IgD-negative memory B cell (primary cell): ENCODE measurements at regions not wholly inside any gene's neighbourhood (a gene's known extent, or its start where the extent isn't known, plus 50 kb on each side); places are given as distances from the start of the nearest gene placed in this dataset.

Experiments used
- H3K27ac Mint-ChIP-seq, 3 donors: one replicate each; pipeline ENCODE4 v1.8.0; 2020 to 2022; ENCODE audit warnings: mild to moderate bottlenecking in 3 of 3, mixed read lengths in 3 of 3, moderate library complexity in 1 of 3
- H3K27me3 Mint-ChIP-seq: one replicate; pipeline ENCODE4 v1.8.0; 2021; ENCODE audit warnings: mixed read lengths
- H3K36me3 Mint-ChIP-seq: one replicate; pipeline ENCODE4 v1.8.0; 2020; ENCODE audit warnings: mild to moderate bottlenecking, mixed read lengths
- H3K4me1 Mint-ChIP-seq, 3 donors: one replicate each; pipeline ENCODE4 v1.8.0; 2020 to 2022; ENCODE audit warnings: mixed read lengths in 3 of 3, mild to moderate bottlenecking in 1 of 3
- H3K4me3 Mint-ChIP-seq, 4 donors: one replicate each; pipeline ENCODE4 v1.8.0; 2020 to 2022; ENCODE audit warnings: mild to moderate bottlenecking in 4 of 4, mixed read lengths in 4 of 4, moderate library complexity in 3 of 4
- H3K9me3 Mint-ChIP-seq, 3 donors: one replicate each; pipeline ENCODE4 v1.8.0; 2020 to 2021; ENCODE audit warnings: mixed read lengths in 3 of 3, mild to moderate bottlenecking in 1 of 3

DNA sequence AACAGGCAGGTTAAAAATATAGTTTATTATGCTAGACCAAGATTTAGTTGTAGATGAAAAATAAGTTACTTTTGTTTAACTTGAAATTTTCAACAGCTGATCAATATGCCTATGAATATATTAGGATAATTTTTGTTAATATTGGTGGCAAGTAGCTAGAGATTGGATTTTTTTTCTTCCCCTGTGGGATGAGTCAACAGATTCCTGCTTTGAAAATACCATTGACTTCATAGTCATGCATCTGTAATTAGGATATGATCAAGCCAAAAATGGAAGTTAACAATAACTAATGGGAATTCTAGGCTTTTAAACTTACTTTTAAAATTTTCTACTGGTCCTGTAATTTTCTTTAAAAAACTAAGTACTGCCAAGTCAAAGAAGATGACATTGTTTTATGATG is 211.7 kb downstream of the ZIC1 start:
- Mint-ChIP-seq H3K4me3 (no peak overlapping the region), H3K4me1 (no peaks in the 10 kb centered on the region)

DNA sequence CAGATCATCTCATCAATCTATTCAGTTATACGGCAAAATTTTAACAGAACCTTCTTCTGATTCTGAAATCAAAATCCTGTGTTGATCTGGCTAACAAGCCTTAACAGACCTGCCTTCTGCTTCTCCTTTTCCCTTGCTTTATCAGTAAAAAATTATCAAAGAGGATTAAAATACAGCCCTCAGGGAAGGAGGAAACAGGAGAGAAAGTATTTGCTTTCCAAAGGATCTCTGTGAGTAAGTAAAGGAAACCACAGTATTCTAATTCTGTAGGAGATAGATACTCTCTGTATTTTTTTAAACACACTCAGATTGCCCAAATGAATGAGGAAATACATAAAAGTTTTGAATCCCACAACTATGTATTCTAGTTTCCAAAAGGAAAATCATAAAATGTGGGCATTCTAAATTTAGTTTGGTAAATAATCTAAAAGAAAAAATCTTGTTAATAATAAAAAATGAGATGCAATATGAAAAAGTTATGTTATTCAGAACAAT is 221.8 kb downstream of the ZIC1 start:
- Mint-ChIP-seq H3K36me3 (no peaks in the 10 kb centered on the region), H3K27ac (no peak overlapping the region), H3K4me1 (no peaks in the 10 kb centered on the region), H3K27me3 (no peaks in the 10 kb centered on the region), H3K9me3 (peaks cover 0 to 9% (median 2%) of the 10 kb centered on the region in 3 donors), H3K4me3 (no peak overlapping the region)

More for the DNA sequence above, 211.7 kb downstream of the ZIC1 start:
- Mint-ChIP-seq H3K36me3 (peaks cover 1% of the 10 kb centered on the region), H3K27ac (no peak overlapping the region), H3K9me3 (peaks cover 3 to 6% (median 4%) of the 10 kb centered on the region in 3 donors), H3K27me3 (no peaks in the 10 kb centered on the region)

DNA sequence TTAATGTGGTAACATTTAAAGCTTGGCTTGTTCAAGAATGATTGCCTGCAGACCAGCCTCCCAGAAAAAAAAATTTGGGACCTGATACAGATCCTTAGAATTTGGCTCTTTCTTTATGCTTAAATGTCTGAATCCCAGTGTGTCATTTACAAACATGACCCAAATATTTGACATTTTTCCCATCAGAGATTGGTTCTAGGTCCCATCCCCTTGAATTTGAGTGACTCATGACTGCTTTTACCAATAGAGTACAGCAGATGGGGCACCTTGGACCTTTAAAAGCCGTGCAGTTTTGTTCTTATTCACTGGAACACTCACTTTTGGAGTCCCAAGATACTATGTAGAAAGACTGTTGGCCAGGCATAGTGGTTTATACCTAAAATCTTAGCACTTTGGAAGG is 231.6 kb downstream of the ZIC1 start:
- H3K4me3 Mint-ChIP-seq: no peak overlapping the region
- no peak overlapping the region for H3K27ac Mint-ChIP-seq
- no peaks in the 10 kb centered on the region for H3K27me3 Mint-ChIP-seq
- H3K9me3 Mint-ChIP-seq: peaks cover 3 to 10% (median 4%) of the 10 kb centered on the region in 3 donors
- H3K4me1 Mint-ChIP-seq: no peaks in the 10 kb centered on the region
- no peaks in the 10 kb centered on the region for H3K36me3 Mint-ChIP-seq

DNA sequence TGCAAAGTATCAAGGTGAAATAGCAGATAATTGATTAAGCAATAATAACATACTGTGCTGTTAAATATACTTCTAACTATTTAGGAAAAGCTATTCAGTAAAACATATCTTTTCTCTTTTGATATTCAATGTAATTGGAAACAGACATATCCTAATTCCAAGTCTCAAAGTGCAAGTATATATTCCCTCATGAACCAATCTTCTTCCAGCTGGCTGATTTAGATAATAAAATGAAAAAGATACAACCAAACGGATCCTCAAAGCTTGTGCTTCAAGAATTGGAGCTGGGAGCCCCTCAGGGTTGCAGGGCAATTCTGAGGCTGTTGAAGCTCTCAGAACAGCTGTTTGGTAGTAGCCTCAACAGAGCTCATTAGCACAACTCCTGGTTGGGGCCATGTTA is 236.6 kb downstream of the ZIC1 start:
- Mint-ChIP-seq H3K9me3 (peaks cover 0 to 11% (median 1%) of the 10 kb centered on the region in 3 donors), H3K27me3 (no peaks in the 10 kb centered on the region), H3K36me3 (no peaks in the 10 kb centered on the region), H3K4me1 (no peaks in the 10 kb centered on the region), H3K27ac (peak overlapping the region in 1 of 3 donors; percentile 21), H3K4me3 (no peak overlapping the region)

DNA sequence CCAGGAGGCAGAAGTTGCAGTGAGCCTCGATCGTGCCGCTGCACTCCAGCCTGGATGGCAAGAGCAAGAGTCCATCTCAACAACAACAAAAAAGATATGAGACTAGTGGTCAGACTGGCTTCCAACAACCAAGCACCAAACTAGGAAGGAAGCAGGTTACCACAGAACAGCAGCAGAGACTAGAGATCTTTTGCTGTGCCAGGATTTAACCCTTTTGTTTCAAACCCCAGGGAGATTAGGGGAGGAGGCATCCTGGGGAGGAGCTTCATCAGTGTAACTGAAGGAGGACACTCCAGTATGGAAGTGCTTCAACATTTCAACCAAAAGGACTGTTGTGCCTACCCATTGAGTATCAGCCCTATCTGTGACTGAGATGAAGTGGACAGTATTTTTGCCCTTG is 240.3 kb downstream of the ZIC1 start:
- H3K27ac Mint-ChIP-seq: no peak overlapping the region
- H3K4me3 Mint-ChIP-seq: no peak overlapping the region
- H3K27me3 Mint-ChIP-seq: no peaks in the 10 kb centered on the region
- peaks cover 0 to 11% (median 5%) of the 10 kb centered on the region in 3 donors for H3K9me3 Mint-ChIP-seq
- H3K4me1 Mint-ChIP-seq: no peaks in the 10 kb centered on the region
- no peaks in the 10 kb centered on the region for H3K36me3 Mint-ChIP-seq

DNA sequence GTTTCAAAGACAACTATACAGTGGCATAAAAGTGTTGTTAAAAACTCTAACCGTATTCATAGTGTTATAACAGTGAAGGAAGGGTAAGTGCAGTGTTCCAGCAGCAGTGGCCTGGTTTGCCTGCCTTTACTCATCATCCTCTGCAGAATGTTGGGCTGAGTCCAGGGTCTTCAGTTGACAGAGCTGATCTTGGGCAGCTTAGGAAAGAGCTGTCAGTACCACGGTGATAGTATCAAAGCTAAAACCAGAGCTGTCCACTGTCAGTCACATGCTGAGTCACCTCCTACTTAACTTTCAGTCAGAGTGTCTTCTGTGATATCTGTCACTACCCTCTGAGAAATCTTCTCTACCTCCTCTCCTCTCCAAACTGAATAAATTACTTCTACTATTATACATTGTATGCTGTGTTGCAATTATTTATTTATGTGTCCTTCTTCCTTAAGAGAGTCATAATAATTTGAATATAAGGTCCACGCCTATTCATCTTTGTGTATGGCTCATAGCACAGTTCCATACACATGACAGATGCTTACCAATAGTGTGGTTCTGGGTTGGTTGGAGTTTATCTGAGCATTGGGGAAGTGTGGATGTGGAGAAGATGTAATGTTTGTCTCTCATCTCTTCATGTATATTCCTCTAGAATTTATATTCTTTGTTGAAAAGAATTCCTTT is 242.1 kb downstream of the ZIC1 start:
- Mint-ChIP-seq H3K27me3 (no peaks in the 10 kb centered on the region), H3K27ac (no peak overlapping the region), H3K4me1 (no peaks in the 10 kb centered on the region), H3K4me3 (no peak overlapping the region), H3K36me3 (no peaks in the 10 kb centered on the region), H3K9me3 (peaks cover 0 to 9% (median 5%) of the 10 kb centered on the region in 3 donors)

DNA sequence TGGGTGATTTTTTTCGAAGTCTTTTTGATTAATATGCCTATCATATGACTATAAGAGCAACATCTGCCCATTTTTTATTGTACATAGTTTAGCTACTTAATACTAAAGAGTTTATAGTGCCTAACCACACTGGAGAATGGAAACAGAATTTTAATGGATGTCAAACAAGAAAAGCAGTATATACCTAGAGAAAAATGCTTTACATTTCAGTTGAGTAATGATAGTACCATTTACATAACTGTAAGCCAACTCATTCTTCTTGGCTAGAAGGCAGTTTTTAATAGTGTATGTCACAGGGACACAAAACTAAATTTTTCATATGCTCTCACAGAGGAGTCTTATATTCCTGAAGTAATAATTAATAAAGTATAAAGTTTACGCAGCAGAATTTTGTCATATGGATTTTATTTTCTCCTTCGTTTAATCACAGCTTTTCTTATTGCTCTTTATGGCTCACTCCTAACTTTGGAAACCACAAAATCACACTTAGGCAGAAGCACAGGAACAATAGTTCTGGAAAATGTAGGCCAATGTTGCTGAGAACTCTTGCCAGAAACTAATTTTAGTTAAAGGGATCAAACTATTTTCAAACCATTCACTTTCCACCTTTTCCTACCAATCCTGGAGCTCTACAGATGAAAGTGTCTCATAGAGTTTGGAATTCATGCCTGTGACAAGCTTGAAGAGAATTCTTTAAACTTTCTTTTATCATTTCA is 243.6 kb downstream of the ZIC1 start:
- H3K36me3 Mint-ChIP-seq: no peaks in the 10 kb centered on the region
- no peaks in the 10 kb centered on the region for H3K4me1 Mint-ChIP-seq
- H3K4me3 Mint-ChIP-seq: no peak overlapping the region
- H3K9me3 Mint-ChIP-seq: peaks cover 0 to 7% (median 5%) of the 10 kb centered on the region in 3 donors
- no peak overlapping the region for H3K27ac Mint-ChIP-seq
- no peaks in the 10 kb centered on the region for H3K27me3 Mint-ChIP-seq

DNA sequence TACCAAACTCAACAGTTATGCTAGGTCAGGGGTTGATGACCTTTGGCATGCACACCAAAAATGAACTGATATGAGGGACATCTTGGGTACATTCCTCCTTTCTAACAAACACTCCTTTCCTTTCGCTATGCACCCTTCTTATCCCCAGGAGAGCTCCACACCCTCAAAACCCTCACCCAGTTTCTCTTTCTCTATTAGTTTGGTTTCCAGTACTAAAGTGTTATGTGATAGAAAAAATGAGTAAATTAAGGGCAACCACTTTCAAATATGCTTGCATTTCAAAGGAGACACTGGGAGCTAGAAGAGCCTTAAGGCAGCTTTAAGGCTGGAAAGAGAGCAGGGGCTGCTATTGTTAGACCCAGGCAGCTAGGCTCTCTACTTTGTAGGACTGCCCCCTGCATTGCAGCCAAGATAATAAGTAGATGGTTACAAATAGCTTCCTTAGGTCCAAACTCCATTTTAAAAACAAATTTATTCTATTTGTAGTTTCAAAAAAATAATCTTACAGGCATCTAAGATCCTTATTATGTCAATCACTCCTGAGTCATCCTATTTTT is 244.3 kb downstream of the ZIC1 start:
- peaks cover 0 to 5% (median under 1%) of the 10 kb centered on the region in 3 donors for H3K9me3 Mint-ChIP-seq
- no peak overlapping the region for H3K27ac Mint-ChIP-seq
- H3K36me3 Mint-ChIP-seq: no peaks in the 10 kb centered on the region
- H3K4me1 Mint-ChIP-seq: no peaks in the 10 kb centered on the region
- no peaks in the 10 kb centered on the region for H3K27me3 Mint-ChIP-seq
- H3K4me3 Mint-ChIP-seq: no peak overlapping the region

DNA sequence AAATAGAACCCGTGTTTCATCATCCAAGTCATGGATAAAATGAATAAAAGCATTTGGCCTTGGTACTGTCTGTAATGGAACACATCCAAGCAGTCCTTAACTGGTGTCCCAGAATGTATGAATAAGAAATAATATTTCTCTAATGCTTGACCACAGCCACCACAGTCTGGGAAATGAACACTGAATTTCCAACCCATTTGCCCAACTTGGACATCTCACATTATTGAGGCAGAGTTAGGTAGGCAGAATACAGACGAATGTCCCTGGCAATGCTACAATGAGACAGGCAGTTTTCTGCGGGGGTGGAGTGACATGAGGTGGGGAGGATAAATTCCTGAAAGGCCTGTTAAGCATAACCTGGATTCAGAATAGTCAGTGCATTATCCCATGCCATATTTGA is 245.7 kb downstream of the ZIC1 start:
- Mint-ChIP-seq H3K27me3 (no peaks in the 10 kb centered on the region), H3K27ac (no peak overlapping the region), H3K9me3 (peaks cover 0 to 5% (median 3%) of the 10 kb centered on the region in 3 donors), H3K4me1 (no peaks in the 10 kb centered on the region), H3K36me3 (no peaks in the 10 kb centered on the region), H3K4me3 (no peak overlapping the region)

DNA sequence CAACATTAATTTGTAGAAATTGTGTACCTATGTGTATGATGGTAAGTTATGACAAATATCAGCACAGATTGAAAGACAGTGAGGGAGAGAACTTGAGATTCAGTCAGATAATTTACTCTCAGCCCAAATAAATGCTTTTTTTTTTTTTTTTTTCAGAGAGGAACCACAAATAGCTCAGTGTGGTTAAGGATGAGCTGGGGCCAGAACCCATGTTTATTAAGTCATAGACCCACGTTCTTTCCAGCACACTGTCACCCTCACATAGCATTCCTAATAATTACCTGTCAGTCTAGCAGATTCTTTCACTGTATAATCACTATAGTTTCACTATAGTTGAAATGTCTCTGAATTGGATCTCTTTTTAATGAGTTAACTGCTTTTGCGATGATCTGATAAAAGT is 246.1 kb downstream of the ZIC1 start:
- peaks cover 0 to 5% (median 3%) of the 10 kb centered on the region in 3 donors for H3K9me3 Mint-ChIP-seq
- H3K4me3 Mint-ChIP-seq: no peak overlapping the region
- H3K27ac Mint-ChIP-seq: no peak overlapping the region
- no peaks in the 10 kb centered on the region for H3K27me3 Mint-ChIP-seq
- no peaks in the 10 kb centered on the region for H3K4me1 Mint-ChIP-seq
- no peaks in the 10 kb centered on the region for H3K36me3 Mint-ChIP-seq

DNA sequence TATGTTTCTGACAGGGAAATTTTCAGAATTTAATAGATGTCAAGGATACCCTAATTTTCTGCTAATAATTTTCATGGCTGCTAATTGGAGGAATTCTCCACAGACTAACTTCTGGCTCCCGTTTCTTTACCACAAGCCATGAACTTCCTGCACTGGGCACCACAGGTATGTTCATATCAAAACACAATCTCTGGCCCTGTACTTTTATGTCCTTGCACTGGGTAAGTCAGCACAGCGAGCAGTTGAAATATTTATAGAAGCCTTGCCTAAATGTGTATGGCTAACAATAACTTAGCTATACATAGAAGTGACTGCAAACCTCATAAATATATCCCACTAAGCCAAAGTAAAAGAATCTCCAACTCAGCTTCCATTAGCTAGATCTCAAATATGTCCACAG is 246.9 kb downstream of the ZIC1 start:
- H3K4me1 Mint-ChIP-seq: no peaks in the 10 kb centered on the region
- H3K27me3 Mint-ChIP-seq: no peaks in the 10 kb centered on the region
- no peak overlapping the region for H3K4me3 Mint-ChIP-seq
- H3K27ac Mint-ChIP-seq: no peak overlapping the region
- peaks cover 0 to 5% (median 3%) of the 10 kb centered on the region in 3 donors for H3K9me3 Mint-ChIP-seq
- no peaks in the 10 kb centered on the region for H3K36me3 Mint-ChIP-seq

DNA sequence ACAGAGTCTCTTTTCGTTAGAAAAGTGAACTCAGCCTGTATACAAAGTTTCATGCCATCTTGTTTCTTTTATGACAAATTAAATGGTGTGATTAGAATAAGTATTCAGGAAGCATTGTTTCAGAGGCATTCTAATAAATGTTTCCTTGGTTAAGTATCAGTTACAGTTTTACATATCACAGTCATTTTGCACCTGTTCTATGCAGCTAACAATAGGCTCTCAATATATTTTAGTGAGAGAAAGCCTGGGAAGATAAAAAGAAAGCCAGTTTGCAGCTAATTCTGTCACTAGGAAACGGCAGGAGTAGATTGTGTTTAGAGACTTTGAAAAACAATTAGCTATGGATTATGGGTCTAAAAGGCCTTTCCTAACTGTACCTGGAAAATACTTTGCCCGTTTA is 252.8 kb downstream of the ZIC1 start:
- H3K27me3 Mint-ChIP-seq: no peaks in the 10 kb centered on the region
- H3K9me3 Mint-ChIP-seq: peaks cover 0 to 8% (median 0%) of the 10 kb centered on the region in 3 donors
- H3K36me3 Mint-ChIP-seq: no peaks in the 10 kb centered on the region
- no peak overlapping the region for H3K27ac Mint-ChIP-seq
- H3K4me1 Mint-ChIP-seq: no peaks in the 10 kb centered on the region
- no peak overlapping the region for H3K4me3 Mint-ChIP-seq

DNA sequence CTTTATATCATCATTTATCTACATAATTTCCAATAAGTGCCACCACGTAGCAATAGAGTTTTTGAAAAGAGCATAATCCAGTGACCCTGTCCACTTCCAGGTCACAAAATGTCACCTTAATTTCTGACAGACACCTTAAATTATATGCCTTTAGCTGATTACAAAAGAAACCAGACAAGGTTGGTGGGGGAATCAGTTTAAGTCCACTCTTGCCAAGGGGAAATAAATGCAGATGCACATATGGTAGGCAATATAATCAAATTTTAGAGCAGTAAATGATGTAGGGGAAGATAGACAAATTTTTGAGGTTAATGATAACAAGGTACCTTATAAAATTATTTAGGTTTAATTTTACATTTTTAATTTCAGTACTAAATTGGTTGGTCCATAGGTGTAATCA is 253.5 kb downstream of the ZIC1 start:
- H3K27me3 Mint-ChIP-seq: no peaks in the 10 kb centered on the region
- no peak overlapping the region for H3K27ac Mint-ChIP-seq
- H3K4me1 Mint-ChIP-seq: no peaks in the 10 kb centered on the region
- H3K4me3 Mint-ChIP-seq: no peak overlapping the region
- H3K9me3 Mint-ChIP-seq: peaks cover 0 to 8% (median 0%) of the 10 kb centered on the region in 3 donors
- no peaks in the 10 kb centered on the region for H3K36me3 Mint-ChIP-seq

DNA sequence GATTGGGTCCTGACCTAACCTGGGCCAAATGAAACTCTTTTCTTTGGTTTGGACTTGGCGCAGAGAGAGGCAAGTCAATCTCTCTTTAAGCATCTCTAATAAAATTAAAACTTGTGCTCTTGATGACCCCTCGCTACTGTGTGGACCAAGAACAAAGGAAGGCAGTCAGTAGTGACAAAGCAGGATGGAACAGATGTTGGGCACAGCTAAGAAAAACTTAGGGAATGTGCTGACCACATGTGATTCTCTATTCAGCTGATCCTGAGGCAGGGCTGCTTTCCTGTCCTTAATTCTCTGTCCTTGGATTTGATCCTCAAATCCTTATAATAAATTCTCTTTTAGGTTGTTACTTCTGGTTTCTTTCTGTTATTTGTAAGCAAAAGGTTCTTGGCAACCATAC is 259.9 kb downstream of the ZIC1 start:
- Mint-ChIP-seq H3K4me3 (peak overlapping the region in 1 of 4 donors; percentile 20), H3K27me3 (no peaks in the 10 kb centered on the region), H3K4me1 (no peaks in the 10 kb centered on the region), H3K9me3 (peaks cover 0 to 10% (median 3%) of the 10 kb centered on the region in 3 donors), H3K36me3 (peaks cover 1% of the 10 kb centered on the region), H3K27ac (no peak overlapping the region)

DNA sequence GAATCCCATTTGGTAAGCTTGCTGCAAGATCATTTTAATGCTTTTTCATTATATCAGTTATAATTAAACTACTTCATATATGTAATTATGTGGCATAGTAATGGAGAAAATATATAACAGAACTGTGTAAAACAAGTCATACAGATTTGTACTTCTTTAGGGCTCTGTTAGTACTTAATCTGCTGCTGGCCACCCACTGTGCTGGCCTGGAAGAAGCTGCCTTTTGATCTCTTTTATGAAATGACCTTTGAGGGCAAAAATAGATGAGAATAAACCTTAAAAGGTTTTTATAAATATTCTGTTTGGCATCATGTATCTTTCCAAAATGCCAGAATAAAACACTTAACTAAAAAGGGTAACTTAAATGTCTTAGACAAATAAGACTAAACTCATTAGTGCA is 262.9 kb downstream of the ZIC1 start:
- H3K9me3 Mint-ChIP-seq: peaks cover 0 to 8% (median 5%) of the 10 kb centered on the region in 3 donors
- no peak overlapping the region for H3K4me3 Mint-ChIP-seq
- H3K27me3 Mint-ChIP-seq: no peaks in the 10 kb centered on the region
- no peak overlapping the region for H3K27ac Mint-ChIP-seq
- H3K36me3 Mint-ChIP-seq: peaks cover 1% of the 10 kb centered on the region
- H3K4me1 Mint-ChIP-seq: no peaks in the 10 kb centered on the region
